IPS-NIHi7 (cell line): ENCODE measurements at regions not wholly inside any gene's neighbourhood (a gene's known extent, or its start where the extent isn't known, plus 50 kb on each side); places are given as distances from the start of the nearest gene placed in this dataset.

Experiments used
- DNase-seq: peaks from one replicate; pipeline ENCODE4 v3.0.0; 2012; ENCODE audit warnings: mixed read lengths; ENCODE audit errors: extremely low spot score

DNA sequence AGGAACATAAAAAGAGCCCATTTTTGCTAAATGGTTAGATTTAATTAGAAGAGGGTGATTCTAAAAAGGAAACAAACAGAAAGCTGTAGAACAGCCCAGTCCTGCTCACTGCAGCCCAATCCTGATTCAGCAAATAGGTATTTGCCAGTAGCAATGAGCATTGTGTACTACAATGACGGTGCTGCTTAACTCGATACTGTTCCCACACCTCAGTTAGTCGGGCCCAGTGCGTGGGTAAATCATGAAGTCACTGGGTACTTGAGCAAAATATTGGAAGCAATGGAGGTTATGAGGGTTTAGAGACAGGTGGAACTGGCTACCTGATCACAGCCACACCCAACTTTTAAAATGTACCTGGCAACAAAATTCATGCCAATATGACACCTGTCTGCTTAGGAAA, 101.5 kb upstream of the ADGRL2 start:
- peak; percentile 39 for DNase-seq

DNA sequence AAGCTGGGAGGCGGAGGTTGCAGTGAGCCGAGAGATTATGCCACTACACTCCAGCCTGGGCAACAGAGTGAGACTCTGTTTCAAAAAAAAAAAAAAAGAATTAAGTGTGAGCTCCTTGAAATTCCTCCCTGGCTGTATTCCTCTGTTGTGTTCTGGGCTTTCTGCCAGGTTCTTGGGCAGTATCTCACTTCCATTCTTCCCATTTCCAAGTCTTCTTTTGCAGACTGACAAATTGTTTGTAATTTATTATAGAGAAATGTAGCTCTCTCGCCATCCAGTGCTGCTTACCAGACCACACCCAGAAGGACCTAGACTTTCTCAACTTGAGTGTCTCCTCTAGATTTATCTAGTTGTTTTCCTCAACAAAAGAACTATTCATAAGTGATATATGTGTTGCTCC, 105.0 kb upstream of the ADGRL2 start:
- DNase-seq: no peak

DNA sequence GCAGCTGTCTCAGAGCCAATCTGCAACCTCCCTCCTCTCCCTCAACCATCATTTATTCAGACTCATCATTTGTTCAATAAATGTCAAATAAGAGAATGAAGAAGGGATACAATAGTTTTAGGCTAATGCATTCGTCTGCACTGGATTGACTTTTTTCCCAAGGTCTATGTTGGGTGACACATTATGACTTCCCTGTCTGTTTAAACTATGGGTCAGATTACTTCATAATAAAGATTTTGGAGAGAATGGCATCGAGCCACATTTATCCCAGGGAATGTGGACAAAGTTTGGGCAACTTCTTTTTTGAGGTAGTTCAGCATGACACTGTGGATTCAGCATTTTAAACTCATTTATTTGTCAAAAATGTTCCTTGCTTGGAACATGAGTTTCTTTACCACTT, 107.4 kb upstream of the ADGRL2 start:
- no peak for DNase-seq

DNA sequence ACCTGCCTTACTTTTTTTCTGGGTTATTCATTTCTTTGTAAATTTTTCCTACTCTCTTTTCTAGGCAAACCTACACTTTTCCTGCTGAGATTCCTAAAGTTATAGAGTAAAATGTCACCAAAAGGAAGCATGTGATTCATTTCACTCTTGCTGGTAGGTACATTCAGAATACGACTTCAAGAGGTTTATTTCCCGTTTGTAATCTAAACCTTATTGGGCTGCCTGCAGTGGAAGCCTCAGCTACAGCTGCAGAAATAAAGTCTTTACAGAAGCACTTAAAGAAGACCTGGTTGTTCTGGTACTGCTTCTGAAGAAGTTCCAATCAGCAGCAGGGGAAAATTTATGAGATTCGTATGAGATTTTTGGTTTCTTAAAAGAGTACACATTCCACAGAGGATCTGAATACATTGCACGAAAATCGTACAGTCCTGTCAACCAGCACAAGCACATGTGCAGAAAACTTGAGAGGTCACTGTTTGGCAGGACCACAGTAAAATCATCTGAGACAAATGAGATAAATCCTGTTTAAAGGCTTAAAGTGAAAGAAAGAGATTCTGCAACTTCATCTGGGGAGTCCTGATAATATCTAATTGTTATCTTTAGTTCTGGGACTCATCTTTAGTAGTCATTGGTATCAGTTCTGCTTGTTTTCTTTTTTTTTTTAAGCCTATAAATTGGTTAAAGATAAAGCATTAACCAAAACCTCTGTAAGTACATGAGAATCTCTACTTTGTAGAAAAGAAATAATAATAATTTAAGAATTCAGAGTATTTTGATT, 109.9 kb upstream of the ADGRL2 start:
- no peak for DNase-seq

DNA sequence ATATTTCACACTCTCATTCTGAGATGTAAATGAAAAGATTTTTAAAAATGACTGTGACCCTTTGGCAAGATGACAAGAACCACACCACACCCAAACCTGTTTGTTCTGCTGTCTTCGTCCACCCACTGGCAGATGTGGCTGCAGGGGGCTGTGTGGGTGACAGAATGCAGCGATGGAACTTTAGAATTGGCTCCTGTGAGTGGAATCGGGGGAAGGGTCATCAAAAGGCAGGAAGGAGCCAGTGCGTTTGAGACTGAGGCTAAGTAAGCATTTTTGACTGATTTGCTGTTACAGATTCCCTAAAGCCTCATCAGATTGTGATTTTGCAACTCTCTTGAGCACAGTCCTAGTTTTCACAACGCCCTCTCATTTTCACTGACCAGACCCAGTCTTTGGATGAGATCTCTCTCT, 111.2 kb upstream of the ADGRL2 start:
- DNase-seq: peak; percentile 26

DNA sequence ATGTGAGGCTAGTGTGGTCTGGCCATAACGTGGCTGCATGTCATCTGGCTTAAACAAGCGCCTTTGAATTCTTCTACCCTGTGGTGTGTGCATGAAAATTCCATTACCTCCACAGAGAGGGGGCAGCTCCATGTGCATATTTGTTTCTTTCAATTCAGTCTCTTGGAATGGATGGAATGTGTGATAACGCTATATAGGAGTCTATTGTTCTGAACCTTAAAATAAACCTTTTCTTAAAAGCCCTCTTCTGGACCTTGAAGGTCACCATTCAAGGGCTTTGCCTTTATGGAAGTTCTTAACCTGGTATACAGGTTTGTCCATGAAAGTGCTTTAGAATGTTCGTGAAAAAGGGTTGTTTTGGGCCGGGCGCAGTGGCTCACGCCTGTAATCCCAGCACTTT, 118.2 kb upstream of the ADGRL2 start:
- peak; percentile 17 for DNase-seq

DNA sequence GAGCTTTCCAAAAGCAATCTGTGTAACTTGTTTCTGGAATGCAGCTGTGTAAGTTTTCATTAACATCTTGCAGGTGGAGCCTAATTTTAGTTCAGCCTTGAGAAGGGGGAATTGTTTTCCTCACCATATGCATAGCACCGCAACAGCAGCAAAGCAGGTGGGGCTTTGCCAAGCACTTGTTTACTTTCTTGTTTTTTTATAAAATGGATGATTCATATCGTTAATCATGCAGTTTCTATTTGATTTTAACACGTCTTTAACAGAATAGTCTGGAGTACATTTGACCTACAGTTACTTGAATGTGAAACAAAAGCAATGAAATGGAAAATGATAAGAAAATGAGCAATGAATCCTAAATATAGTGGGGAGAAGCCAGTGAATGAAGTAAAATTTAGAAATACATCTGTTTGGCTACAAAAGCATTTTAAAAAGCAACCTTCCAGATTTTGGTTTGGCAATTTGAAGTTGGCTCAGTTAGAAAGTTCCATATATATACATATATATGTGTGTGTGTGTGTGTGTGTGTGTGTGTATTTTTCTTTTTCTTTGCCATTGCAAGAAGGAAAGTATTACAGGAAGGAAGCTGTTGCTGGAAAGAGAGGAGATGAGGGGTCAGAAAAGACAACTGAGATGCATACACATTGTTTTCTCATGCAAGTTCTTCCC, 119.0 kb upstream of the ADGRL2 start:
- no peak for DNase-seq

DNA sequence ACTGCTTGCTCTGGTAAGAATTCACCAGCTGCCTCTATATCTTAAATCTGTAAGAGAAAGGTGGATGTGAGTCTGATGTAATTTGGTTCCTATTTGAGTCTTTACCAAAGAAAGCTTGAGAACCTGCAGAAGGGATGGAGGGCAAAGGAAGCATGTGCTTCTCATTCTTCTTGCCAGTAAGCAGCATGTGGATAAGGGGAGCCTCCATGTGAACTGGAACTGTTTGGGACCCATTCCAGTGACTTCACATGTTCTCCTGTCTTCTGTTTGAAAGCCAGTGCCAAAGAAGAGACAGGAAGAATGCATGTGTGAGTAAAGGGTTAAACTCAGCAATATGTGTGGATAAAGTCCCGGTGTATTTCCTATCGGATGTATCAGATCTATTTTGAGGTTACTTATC, 119.6 kb upstream of the ADGRL2 start:
- DNase-seq: no peak

DNA sequence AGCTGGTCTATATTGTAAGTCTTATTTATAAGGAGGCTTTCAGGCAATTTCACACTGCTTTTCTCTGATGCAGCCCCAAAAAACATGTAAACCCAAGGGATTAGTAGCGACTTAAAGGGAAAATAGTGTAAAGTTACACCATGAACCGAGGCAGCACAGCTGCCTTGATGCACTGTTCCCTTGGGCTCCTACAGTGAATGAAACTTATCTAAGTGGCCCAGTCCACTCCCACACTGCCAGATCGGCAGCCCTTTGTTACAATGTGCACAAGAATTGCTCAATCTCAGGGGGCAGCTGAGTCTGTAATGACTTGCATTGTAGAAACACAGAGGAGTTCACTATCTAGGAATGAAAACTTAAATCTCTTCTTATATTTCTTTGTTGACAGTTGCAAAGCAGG, 120.8 kb upstream of the ADGRL2 start:
- DNase-seq: no peak

DNA sequence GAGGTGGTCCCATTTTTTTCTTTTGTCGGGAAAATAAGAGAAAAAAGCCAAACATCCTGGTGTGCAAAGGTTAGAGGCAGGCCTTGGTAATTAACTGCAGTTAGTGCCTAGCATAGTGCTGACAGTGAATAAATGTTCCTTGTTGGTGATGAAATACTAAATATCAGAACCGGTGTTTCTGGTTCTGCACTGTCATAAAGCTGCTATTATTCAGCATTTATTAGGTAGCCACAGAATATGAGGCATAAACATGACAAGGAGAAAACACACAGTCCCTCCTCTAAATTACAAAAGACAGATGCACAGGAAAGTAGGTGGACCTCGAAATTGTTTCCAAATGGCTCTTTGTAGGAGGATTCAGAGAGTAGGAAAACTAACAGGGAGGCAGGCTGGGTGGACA, 122.0 kb upstream of the ADGRL2 start:
- no peak for DNase-seq

DNA sequence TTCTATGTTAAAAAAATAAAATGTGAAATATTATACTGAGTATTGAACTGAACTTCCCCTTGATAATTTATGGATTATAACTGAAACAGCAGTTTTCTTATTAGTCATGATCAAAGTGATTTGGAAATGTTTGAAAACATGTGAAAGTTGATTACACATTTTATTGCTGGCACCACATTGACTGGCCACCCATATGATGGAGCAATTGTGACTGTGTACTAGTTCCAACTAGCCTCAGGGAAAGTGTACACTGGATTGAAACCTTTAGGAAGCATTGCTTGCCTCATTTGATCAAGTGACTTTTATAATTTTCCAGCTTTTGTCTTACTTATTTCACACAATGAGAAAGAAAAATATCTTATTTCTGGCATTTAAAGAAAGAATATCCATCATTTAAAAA, 128.0 kb upstream of the ADGRL2 start:
- no peak for DNase-seq

DNA sequence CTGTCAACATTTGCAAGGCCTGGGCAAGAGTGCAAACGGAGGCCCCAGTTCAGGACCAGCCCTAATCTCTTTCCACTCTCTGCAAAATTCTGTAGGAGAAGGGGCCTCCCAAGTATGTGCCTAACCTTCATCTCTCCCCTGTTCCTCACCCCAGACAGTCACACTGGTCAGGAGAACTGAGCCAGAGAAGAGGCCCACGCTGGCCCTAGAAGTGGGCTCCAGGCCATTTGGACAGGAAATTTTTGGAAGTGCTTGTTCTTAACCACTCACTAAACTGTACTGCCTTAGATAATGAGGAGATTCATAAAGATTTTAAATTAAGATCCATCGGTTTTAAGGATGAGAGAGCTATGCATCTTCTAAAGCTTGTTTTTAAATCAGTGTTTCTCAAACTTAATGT, 129.7 kb upstream of the ADGRL2 start:
- no peak for DNase-seq

DNA sequence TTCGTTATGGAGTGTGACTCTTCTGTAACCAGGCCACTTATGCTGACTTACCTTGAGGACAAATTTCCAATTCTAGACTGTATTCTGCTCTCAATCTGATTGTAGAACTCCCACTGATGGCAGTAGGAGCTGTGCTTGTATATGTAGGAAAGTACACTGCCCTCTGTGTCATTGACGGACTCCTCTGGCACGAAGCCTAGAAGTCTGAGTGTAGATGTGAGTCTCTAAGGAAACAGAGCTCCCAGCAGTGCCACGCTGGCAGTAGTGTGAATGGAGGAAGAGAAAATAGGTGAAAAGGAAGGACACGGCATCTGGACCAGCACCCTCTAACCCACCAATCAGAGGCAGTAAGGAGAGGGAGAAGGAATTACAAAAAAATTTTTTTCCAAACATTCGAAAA, 130.4 kb upstream of the ADGRL2 start:
- no peak for DNase-seq

DNA sequence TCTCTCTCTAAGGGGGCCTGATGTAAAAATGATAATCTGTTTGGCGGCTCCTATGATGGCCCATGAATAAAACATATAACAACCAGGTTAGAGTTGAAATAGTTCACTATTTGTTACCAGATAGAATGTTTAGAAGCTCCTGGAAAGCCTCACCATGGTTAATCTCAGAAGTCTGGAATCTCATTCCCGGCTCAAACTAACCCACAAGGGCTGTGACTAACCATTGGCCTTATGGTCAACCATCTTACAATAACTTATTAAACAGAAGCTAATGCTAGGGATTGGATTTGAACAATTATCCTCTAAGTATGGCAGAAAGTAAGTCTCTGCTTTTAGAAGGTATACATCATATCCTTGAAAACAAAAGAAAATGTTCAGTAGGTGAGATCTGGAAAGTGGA, 134.1 kb upstream of the ADGRL2 start:
- DNase-seq: no peak

DNA sequence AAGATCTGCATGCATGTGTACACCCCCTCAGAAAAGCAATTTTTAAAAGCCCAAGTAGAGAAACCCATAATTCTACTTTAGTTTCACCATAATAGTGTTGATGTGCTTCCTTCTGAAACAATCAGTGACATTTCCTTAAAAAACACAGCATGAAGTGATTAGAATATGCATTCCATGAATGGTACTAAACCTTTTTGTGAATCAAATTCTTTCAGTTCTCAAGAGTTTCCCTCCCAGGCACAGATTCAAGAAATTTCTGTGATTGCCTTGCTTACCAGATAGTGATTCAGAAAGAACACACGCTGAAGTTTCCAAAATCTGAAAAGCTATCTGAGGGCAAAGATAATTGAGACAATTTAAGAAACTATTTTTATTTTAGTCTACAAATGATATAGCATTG, 136.4 kb upstream of the ADGRL2 start:
- no peak for DNase-seq

DNA sequence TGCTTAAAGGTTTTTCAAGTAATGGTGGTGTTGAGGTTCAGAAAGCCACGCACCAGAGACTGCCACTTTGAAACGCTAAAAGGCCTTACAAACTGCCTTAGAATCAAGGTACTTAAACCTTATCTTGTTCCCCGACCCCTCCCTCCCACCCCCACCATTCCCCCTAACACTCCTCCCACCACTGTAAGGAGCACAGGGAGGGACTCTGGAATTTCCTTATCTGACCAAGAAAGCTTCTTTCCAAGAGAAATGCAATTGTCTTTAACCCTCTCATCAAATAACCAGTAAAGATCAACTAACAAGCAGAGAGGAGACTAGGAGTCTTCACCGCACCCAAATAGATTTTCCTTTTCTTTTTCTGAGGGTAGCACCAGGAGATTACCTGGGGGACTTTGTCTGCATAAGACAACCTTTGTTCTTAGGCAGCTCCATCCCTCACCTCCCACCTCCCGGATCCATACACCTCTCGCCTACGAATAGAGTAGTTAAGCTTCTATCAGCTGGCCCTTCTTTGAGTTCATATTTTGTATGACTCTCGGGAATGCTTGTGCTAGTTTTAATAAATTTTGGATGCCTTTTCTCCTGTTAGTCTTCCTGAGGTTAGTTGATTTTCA, 137.7 kb upstream of the ADGRL2 start:
- DNase-seq: peak; percentile 49

DNA sequence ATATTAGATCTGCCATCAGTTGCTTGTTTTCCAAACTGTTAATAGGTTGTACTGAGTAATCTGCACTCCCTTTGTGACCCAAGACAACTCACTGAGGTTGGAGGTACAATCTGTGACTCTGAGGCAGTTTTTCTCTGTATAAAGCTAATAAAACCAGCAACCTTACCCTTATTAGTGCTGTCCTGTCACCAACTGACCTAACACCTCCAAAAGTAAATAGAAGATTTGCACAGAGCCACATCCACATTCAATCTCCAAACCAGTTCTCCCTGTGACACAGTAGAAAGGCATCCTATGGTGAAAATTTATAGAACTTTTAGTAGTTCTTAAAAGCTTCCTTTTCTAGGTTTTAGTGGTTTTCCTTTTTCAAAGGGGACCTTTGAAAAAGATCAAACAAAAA, 140.4 kb upstream of the ADGRL2 start:
- DNase-seq: no peak

DNA sequence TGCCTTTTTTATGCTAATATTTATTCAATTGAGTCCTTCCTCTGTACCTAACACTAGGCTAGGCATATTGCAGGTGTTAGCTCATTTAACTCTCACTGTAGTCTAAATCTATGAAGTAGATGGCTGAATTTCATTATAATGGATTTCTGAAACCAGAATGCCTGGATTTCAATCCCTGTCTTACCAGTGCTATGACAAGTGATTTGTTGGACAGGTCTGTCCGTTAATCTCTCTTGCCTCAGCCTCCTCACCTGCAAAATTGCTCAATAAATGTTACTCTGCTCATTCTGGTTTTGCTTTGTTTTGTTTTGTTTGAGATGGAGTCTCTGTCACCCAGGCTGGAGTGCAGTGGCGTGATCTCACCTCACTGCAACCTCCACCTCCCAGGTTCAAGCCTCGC, 146.1 kb upstream of the ADGRL2 start:
- no peak for DNase-seq

DNA sequence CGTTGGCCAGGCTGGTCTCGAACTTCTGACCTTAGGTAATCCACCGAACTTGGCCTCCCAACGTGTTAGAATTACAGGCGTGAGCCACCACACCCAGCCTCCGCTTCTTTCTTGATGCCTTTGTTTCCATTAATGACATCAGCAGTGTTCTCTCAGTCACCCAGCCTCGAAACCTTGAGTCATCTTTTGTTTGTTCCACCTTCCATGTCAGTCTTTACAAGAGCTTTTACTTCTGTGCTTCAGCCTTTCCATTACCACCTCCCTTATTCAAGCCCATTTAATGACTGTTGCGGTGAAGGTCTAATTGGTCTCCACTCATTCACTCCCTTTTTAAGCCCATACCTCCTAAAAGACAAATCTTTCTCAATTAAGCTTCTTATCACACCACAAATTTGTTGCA, 146.6 kb upstream of the ADGRL2 start:
- no peak for DNase-seq

DNA sequence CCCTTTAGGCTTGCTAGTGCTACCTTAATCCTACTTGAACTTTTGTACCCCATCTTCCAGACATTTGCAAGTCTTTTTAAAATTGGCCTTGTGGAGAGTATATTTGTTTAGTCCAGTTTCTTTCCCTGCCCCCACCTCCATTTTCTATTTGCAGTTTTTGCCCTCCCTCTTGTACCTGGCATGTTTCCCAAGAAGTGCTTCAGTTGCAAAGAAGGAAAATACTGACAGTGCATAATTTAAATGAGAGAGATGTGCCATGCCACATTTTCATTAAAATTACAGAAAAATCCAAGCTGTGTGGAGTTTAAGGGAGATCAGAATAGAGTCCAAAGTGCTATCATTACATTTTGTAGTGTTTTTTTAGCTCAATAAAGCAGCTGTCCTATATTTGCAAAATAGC, 150.0 kb upstream of the ADGRL2 start:
- DNase-seq: no peak

DNA sequence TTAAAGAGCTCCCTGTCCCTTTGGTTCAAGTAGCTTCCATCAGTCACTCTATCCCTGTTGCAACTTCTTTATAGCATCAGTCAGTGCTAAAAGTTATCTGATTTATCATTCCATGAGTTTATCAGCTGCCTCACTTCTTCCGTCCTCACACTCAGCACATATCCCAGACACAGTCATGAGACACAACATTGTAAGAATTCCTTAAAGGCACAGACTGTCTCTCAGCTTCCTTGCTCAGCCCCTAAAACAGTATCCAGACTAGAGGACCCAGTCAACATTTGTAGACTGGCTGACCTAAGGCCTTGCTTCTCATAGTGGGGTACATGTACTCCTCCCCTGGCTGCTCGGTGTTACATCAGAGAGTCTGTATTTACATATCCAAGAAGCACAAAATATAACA, 164.9 kb upstream of the ADGRL2 start:
- DNase-seq: no peak

DNA sequence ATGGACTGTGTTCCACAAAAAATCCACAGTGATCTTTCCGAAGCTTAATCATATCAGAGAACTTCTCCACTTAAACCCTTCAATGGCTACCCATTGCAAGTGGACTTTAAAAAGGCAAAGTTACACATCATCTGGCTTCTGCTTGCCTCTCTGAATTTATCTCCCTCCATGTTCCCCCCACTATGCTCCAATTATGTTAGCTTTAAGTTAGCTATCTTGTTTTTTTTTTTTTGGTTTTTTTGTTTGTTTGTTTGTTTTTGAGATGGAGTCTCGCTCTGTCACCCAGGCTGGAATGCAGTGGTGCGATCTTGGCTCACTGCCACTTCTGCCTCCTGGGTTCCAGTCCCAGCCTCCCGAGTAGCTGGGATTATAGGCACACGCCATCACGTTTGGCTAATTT, 166.4 kb upstream of the ADGRL2 start:
- DNase-seq: no peak

DNA sequence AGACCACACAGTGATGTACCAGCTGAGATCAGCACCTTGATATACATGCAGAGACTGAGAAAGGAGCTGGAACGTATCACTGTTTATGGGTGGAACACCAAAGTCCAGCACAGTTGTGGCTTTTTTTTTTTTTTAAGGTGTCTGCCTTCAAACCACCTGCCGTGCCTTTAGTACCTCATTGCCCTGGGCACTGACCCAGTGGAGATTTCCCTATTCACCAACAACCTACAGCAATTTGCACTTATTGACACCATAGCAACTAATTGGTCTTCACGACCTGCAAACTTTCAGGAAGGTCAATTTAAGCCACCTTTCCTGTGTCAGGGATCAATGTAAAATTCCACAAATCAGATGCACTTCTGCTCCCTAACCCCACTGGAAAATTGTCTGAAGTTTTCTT, 181.6 kb upstream of the ADGRL2 start:
- no peak for DNase-seq
